Endothelial cell of umbilical vein (primary cell): ENCODE measurements at regions not wholly inside any gene's neighbourhood (a gene's known extent, or its start where the extent isn't known, plus 50 kb on each side); places are given as distances from the start of the nearest gene placed in this dataset.

Experiments
- BruUV-seq: library from RNA; stranded (reverse); fragments of 400-500 nt; replicated peaks from 2 replicates; lab custom pipeline; 2021; lab: Mats Ljungman, UMichigan
- CTCF ChIA-PET: fragments of 300-600, 350-600 bp; sonication (Branson Sonifier 250); formaldehyde crosslinking; loops from one replicate; lab custom pipeline; 2021; ENCODE audit warnings: antibody characterized with exemption, inconsistent platforms; lab: Charles Lee
- POLR2A ChIA-PET: fragments of 300-600, 350-600 bp; sonication (Branson Sonifier 250); formaldehyde crosslinking; loops from one replicate; lab custom pipeline; 2021; ENCODE audit warnings: antibody characterized with exemption, inconsistent platforms; lab: Charles Lee
- DNase-seq: peaks from one replicate; pipeline ENCODE4 v3.0.0-alpha.2; 2011; ENCODE audit warnings: low read depth, low spot score
- FAIRE-seq: peaks from 2 replicates; lab custom pipeline; 2011; peaks lifted over from hg19 to GRCh38; lab: Jason Lieb, UNC
- H2AFZ ChIP-seq: 2 replicates; pipeline ENCODE4 v1.6.0; 2012; ENCODE audit warnings: low read depth, low read length, control low read depth, inconsistent platforms
- H3K27ac ChIP-seq: 2 replicates; pipeline ENCODE4 v1.5.1; 2011; ENCODE audit warnings: low read depth, mild to moderate bottlenecking, control low read depth, low read length, moderate library complexity; ENCODE audit not compliant: insufficient read depth
- H3K27me3 ChIP-seq, 2 experiments: 2 replicates each; pipeline versions ENCODE4 v1.6.0 to v1.6.1; 2011; ENCODE audit warnings: low read length in 2 of 2, mixed read lengths in 1 of 2; ENCODE audit not compliant: control insufficient read depth in 2 of 2, insufficient read depth in 2 of 2
- H3K36me3 ChIP-seq, 2 experiments: 2 replicates in 1 of 2; 3 replicates in 1 of 2; pipeline ENCODE4 v1.5.1; 2011; ENCODE audit warnings: low read length in 2 of 2, mild to moderate bottlenecking in 1 of 2, moderate library complexity in 1 of 2; ENCODE audit not compliant: control insufficient read depth in 2 of 2, insufficient read depth in 2 of 2; ENCODE audit errors: extremely low read depth in 1 of 2
- H3K4me1 ChIP-seq: 3 replicates; pipeline ENCODE4 v1.5.1; 2011; ENCODE audit warnings: mild to moderate bottlenecking, low read length; ENCODE audit not compliant: control insufficient read depth, insufficient read depth; ENCODE audit errors: extremely low read depth
- H3K4me2 ChIP-seq: 2 replicates; pipeline ENCODE4 v1.6.1; 2011; ENCODE audit warnings: low read length, control low read depth, mixed read lengths; ENCODE audit not compliant: insufficient read depth
- H3K4me3 ChIP-seq, 3 experiments: fragments of 200-600 bp in 1 of 3; sonication (generic), shearing (Covaris generic) in 1 of 3; replicated peaks in 1 of 3; 2 replicates each; pipeline ENCODE4 v1.5.1; 2011 to 2016; ENCODE audit warnings: control low read depth in 3 of 3, low read length in 3 of 3, mild to moderate bottlenecking in 2 of 3, inconsistent platforms in 1 of 3, low read depth in 1 of 3, moderate library complexity in 1 of 3; ENCODE audit not compliant: insufficient read depth in 1 of 3
- H3K79me2 ChIP-seq: 2 replicates; pipeline ENCODE4 v1.6.0; 2012; ENCODE audit warnings: low read length, inconsistent platforms; ENCODE audit not compliant: control insufficient read depth, insufficient read depth
- H3K9ac ChIP-seq: replicated peaks from 2 replicates; pipeline ENCODE3; 2011; ENCODE audit warnings: low read length, control low read depth; ENCODE audit not compliant: insufficient read depth; ENCODE audit errors: extremely low read depth
- H3K9me1 ChIP-seq: replicated peaks from 3 replicates; pipeline ENCODE4 v1.6.0; 2011; ENCODE audit warnings: mild to moderate bottlenecking, low read length; ENCODE audit not compliant: control insufficient read depth, insufficient read depth; ENCODE audit errors: extremely low read depth
- H3K9me3 ChIP-seq: replicated peaks from 2 replicates; pipeline ENCODE4 v1.5.1; 2012; ENCODE audit warnings: low read length, inconsistent platforms; ENCODE audit not compliant: control insufficient read depth, insufficient read depth
- H4K20me1 ChIP-seq: replicated peaks from 2 replicates; pipeline ENCODE3; 2011; ENCODE audit warnings: mild to moderate bottlenecking, low read length; ENCODE audit not compliant: control insufficient read depth, insufficient read depth; ENCODE audit errors: extremely low read depth
- EZH2 ChIP-seq: IDR thresholded peaks from 2 replicates; pipeline ENCODE4 v1.6.1; 2012; ENCODE audit warnings: borderline replicate concordance, low read depth, mild to moderate bottlenecking, moderate library complexity, low read length, inconsistent platforms; ENCODE audit not compliant: severe bottlenecking
- FOS ChIP-seq: IDR thresholded peaks from 2 replicates; pipeline ENCODE4 v1.6.1; 2011; ENCODE audit warnings: mild to moderate bottlenecking, low read length, moderate library complexity, borderline replicate concordance; ENCODE audit not compliant: insufficient read depth
- GATA2 ChIP-seq: IDR thresholded peaks from 2 replicates; pipeline ENCODE4 v1.7.0; 2011; ENCODE audit warnings: low read depth, mild to moderate bottlenecking, moderate library complexity, mixed read lengths, low read length; ENCODE audit not compliant: insufficient read length, insufficient read depth
- JUN ChIP-seq: IDR thresholded peaks from 2 replicates; pipeline ENCODE4 v1.6.1; 2011; ENCODE audit warnings: borderline replicate concordance, low read depth; ENCODE audit not compliant: insufficient read length, insufficient read depth
- MYC ChIP-seq: IDR thresholded peaks from one replicate; pipeline ENCODE4 v1.6.1; 2011; ENCODE audit warnings: mild to moderate bottlenecking, low read depth, low read length
- POLR2A ChIP-seq: IDR thresholded peaks from 2 replicates; pipeline ENCODE4 v1.6.1; 2012; ENCODE audit warnings: low read depth, mild to moderate bottlenecking, control low read depth, low read length
- POLR2AphosphoS5 ChIP-seq: IDR thresholded peaks from 2 replicates; pipeline ENCODE4 v1.6.1; 2012; ENCODE audit warnings: low read depth, mild to moderate bottlenecking, control low read depth, low read length, moderate library complexity; ENCODE audit not compliant: insufficient read depth
- dilution Hi-C: fragments of 300-500 bp; cut with MboI; formaldehyde crosslinking; loops from one replicate; pipeline ENCODE4 v1.15.0; 2019; ENCODE audit warnings: low sequenced_read_pairs; ENCODE audit not compliant: extremely low pct_ligation_motif_present
- intact Hi-C: fragments of 100-400 bp; cut with micrococcal nuclease; formaldehyde crosslinking; loops from one replicate; pipeline ENCODE4 v1.10.0; 2022
- TF ChIP-seq, protein P1 (sequence below), 2 donors: IDR thresholded peaks; 1 replicate in 1 of 2; 2 replicates in 1 of 2; pipeline ENCODE4 v1.5.1; 2011; ENCODE audit warnings: low read length in 2 of 2, mild to moderate bottlenecking in 2 of 2, moderate library complexity in 2 of 2, control low read depth in 1 of 2, inconsistent platforms in 1 of 2, low read depth in 1 of 2; ENCODE audit not compliant: insufficient read depth in 1 of 2; ENCODE audit errors: extremely low read depth in 1 of 2
- TF ChIP-seq, protein P2 (sequence below): IDR thresholded peaks from 2 replicates; pipeline ENCODE4 v1.6.1; 2011; ENCODE audit not compliant: insufficient read depth, insufficient read length

DNA sequence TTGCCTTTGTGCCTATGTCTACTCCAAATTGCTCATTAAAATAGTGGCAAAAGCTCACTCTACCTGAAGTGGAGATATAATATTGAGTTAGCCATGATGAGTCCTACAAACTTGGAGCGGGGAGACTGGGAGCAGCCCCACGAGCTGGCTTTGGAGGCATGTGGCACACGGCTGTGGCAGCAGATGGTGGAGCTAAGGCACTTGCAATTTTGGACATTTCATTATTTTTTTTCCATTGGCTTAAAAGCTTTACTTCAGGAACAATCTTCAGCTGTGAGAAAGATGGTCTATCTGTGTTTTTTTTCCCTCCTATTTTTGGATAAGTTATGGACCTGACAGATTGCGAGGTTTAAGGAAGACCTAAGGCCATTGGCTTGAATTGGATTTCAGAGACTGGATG lies 578.3 kb downstream of the CMPK2 start:
- no peaks in the 10 kb centered on the region for H3K79me2 ChIP-seq
- DNase-seq (no peak), FAIRE-seq (no peak)
- CTCF ChIA-PET, result no interaction called here
- H3K27ac ChIP-seq, result no peak overlapping the region
- no peak overlapping the region for H3K4me3 ChIP-seq
- no peaks in the 10 kb centered on the region for H3K36me3 ChIP-seq
- intact Hi-C loops, result no loop called here
- H2AFZ ChIP-seq, result no peak overlapping the region
- H3K9me3 ChIP-seq, result peaks cover 2% of the 10 kb centered on the region
- H4K20me1 ChIP-seq, result no peaks in the 10 kb centered on the region
- no peak overlapping the region for H3K4me2 ChIP-seq
- H3K4me1 ChIP-seq, result no peaks in the 10 kb centered on the region
- no peak for TF ChIP-seq EZH2
- TF ChIP-seq GATA2, result no peak
- TF ChIP-seq, protein P1, sequence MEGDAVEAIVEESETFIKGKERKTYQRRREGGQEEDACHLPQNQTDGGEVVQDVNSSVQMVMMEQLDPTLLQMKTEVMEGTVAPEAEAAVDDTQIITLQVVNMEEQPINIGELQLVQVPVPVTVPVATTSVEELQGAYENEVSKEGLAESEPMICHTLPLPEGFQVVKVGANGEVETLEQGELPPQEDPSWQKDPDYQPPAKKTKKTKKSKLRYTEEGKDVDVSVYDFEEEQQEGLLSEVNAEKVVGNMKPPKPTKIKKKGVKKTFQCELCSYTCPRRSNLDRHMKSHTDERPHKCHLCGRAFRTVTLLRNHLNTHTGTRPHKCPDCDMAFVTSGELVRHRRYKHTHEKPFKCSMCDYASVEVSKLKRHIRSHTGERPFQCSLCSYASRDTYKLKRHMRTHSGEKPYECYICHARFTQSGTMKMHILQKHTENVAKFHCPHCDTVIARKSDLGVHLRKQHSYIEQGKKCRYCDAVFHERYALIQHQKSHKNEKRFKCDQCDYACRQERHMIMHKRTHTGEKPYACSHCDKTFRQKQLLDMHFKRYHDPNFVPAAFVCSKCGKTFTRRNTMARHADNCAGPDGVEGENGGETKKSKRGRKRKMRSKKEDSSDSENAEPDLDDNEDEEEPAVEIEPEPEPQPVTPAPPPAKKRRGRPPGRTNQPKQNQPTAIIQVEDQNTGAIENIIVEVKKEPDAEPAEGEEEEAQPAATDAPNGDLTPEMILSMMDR (IDR thresholded peaks at IDR 0.05; ENCODE audit: extremely low read depth in 1 of 2, insufficient read depth in 1 of 2, low read depth in 1 of 2, low read length in 2 of 2), result no peak
- BruUV-seq, result no TSS peak
- no peaks in the 10 kb centered on the region for H3K9me1 ChIP-seq
- POLR2A ChIA-PET, result no interaction called here
- no peak overlapping the region for H3K9ac ChIP-seq
- no peaks in the 10 kb centered on the region for H3K27me3 ChIP-seq
- dilution Hi-C loops, result no loop called here

DNA sequence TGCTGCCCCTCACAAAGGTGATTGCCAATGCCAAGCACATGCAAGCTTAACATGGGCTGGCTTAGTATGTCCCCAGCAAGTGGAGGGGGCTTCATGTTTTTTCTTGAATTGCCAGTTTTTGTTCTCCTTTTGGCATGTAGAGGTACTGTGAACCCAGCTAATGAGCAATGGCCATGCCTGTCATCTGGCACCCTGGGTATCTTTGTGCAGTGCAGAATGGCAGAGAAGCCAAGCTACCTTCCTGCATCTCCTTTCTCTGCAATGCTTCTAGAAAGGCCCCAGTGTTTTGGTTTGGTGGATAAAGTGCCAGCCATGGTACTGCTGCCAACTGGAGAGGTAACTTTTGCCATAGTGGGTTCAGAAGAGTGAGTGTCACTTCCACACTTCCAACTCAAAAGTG lies 576.9 kb downstream of the CMPK2 start:
- intact Hi-C loops, result no loop called here
- FAIRE-seq (no peak), DNase-seq (no peak)
- Histone ChIP-seq H3K27me3 (no peaks in the 10 kb centered on the region), H3K27ac (no peak overlapping the region), H3K9me1 (no peaks in the 10 kb centered on the region), H3K36me3 (no peaks in the 10 kb centered on the region), H2AFZ (no peak overlapping the region), H3K79me2 (no peaks in the 10 kb centered on the region), H3K9me3 (peaks cover 2% of the 10 kb centered on the region), H4K20me1 (no peaks in the 10 kb centered on the region), H3K4me3 (no peak overlapping the region), H3K4me1 (no peaks in the 10 kb centered on the region), H3K4me2 (no peak overlapping the region), H3K9ac (no peak overlapping the region)
- POLR2A ChIA-PET, result no interaction called here
- dilution Hi-C loops, result no loop called here
- TF ChIP-seq MYC (no peak), POLR2A (no peak), JUN (no peak), POLR2AphosphoS5 (no peak), GATA2 (no peak), FOS (no peak), EZH2 (no peak)
- TF ChIP-seq, protein P1 (IDR thresholded peaks at IDR 0.05; ENCODE audit: extremely low read depth in 1 of 2, insufficient read depth in 1 of 2, low read depth in 1 of 2, low read length in 2 of 2), result no peak
- TF ChIP-seq, protein P2, sequence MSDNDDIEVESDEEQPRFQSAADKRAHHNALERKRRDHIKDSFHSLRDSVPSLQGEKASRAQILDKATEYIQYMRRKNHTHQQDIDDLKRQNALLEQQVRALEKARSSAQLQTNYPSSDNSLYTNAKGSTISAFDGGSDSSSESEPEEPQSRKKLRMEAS, result no peak
- no TSS peak for BruUV-seq
- CTCF ChIA-PET, result no interaction called here
